H9 (cell line): ENCODE measurements at regions not wholly inside any gene's neighbourhood (a gene's known extent, or its start where the extent isn't known, plus 50 kb on each side); places are given as distances from the start of the nearest gene placed in this dataset.

Experiments used
- DNase-seq: peaks from one replicate; pipeline ENCODE4 v3.0.0-alpha.2; 2017
- H2AFZ ChIP-seq: one replicate; pipeline ENCODE4 v1.6.1; 2013; ENCODE audit warnings: mild to moderate bottlenecking, low read length, control low read depth, moderate library complexity
- H2AK5ac ChIP-seq: 2 replicates; pipeline ENCODE4 v1.6.1; 2013; ENCODE audit warnings: low read length, control low read depth, mixed read lengths; ENCODE audit not compliant: insufficient read length
- H2BK120ac ChIP-seq: one replicate; pipeline ENCODE4 v1.6.1; 2013; ENCODE audit warnings: low read depth, mild to moderate bottlenecking, low read length, control low read depth, inconsistent platforms; ENCODE audit not compliant: poor library complexity, severe bottlenecking
- H2BK12ac ChIP-seq: 2 replicates; pipeline ENCODE4 v1.6.1; 2013; ENCODE audit warnings: low read length, control low read depth, mixed read lengths, low read depth; ENCODE audit not compliant: insufficient read length
- H2BK15ac ChIP-seq: 2 replicates; pipeline ENCODE4 v1.6.1; 2013; ENCODE audit warnings: low read depth, low read length, control low read depth
- H2BK20ac ChIP-seq: one replicate; pipeline ENCODE4 v1.6.1; 2013; ENCODE audit warnings: low read depth, mild to moderate bottlenecking, low read length, control low read depth, inconsistent platforms; ENCODE audit not compliant: poor library complexity, severe bottlenecking
- H2BK5ac ChIP-seq: 2 replicates; pipeline ENCODE4 v1.6.1; 2013; ENCODE audit warnings: low read length, control low read depth, mixed read lengths; ENCODE audit not compliant: insufficient read length
- H3K14ac ChIP-seq: 2 replicates; pipeline ENCODE4 v1.6.1; 2013; ENCODE audit warnings: low read length, control low read depth; ENCODE audit not compliant: insufficient read depth
- H3K18ac ChIP-seq: 2 replicates; pipeline ENCODE4 v1.6.1; 2013; ENCODE audit warnings: low read depth, mild to moderate bottlenecking, mixed read lengths, low read length, control low read depth; ENCODE audit not compliant: insufficient read length
- H3K23ac ChIP-seq: 2 replicates; pipeline ENCODE4 v1.6.1; 2013; ENCODE audit warnings: low read length, control low read depth, mixed read lengths, low read depth; ENCODE audit not compliant: insufficient read length
- H3K23me2 ChIP-seq: 2 replicates; pipeline ENCODE4 v1.6.1; 2013; ENCODE audit warnings: low read depth, mild to moderate bottlenecking, mixed read lengths, low read length, control low read depth; ENCODE audit not compliant: insufficient read length, poor library complexity, severe bottlenecking
- H3K27ac ChIP-seq: 2 replicates; pipeline ENCODE4 v1.5.1; 2013; ENCODE audit warnings: low read length, control low read depth, mixed read lengths, low read depth; ENCODE audit not compliant: insufficient read length
- H3K27me3 ChIP-seq: 2 replicates; pipeline ENCODE4 v1.6.1; 2013; ENCODE audit warnings: low read length, control low read depth, inconsistent platforms; ENCODE audit not compliant: insufficient read depth
- H3K4ac ChIP-seq: 2 replicates; pipeline ENCODE4 v1.6.1; 2013; ENCODE audit warnings: low read depth, mild to moderate bottlenecking, control low read depth, inconsistent platforms, low read length, moderate library complexity
- H3K4me1 ChIP-seq: 2 replicates; pipeline ENCODE4 v1.6.1; 2013; ENCODE audit warnings: low read length, control low read depth, inconsistent platforms; ENCODE audit not compliant: insufficient read depth
- H3K4me2 ChIP-seq: 2 replicates; pipeline ENCODE4 v1.6.1; 2013; ENCODE audit warnings: low read length, control low read depth, mixed read lengths; ENCODE audit not compliant: insufficient read length, insufficient read depth
- H3K56ac ChIP-seq: 2 replicates; pipeline ENCODE4 v1.6.1; 2013; ENCODE audit warnings: low read depth, mild to moderate bottlenecking, mixed read lengths, low read length, control low read depth; ENCODE audit not compliant: insufficient read length
- H3K79me1 ChIP-seq: 2 replicates; pipeline ENCODE4 v1.6.1; 2013; ENCODE audit warnings: low read depth, mild to moderate bottlenecking, moderate library complexity, low read length, control low read depth, inconsistent platforms; ENCODE audit not compliant: insufficient read depth, poor library complexity, severe bottlenecking
- H3K79me2 ChIP-seq: 2 replicates; pipeline ENCODE4 v1.6.1; 2013; ENCODE audit warnings: low read length, control low read depth, inconsistent platforms; ENCODE audit not compliant: insufficient read depth
- H3K9ac ChIP-seq: 2 replicates; pipeline ENCODE4 v1.6.1; 2013; ENCODE audit warnings: low read length, control low read depth, mixed read lengths; ENCODE audit not compliant: insufficient read length; ENCODE audit errors: extremely low read depth
- H3K9me3 ChIP-seq: one replicate; pipeline ENCODE4 v1.6.1; 2013; ENCODE audit warnings: low read depth, low read length, inconsistent platforms; ENCODE audit not compliant: control insufficient read depth
- H3T11ph ChIP-seq: one replicate; pipeline ENCODE4 v1.6.1; 2013; ENCODE audit warnings: mild to moderate bottlenecking, low read length, control low read depth, inconsistent platforms
- H4K20me1 ChIP-seq: one replicate; pipeline ENCODE4 v1.6.1; 2013; ENCODE audit not compliant: control insufficient read depth, insufficient read length, insufficient read depth
- H4K5ac ChIP-seq: 2 replicates; pipeline ENCODE4 v1.6.1; 2013; ENCODE audit warnings: low read depth, mild to moderate bottlenecking, mixed read lengths, low read length, control low read depth; ENCODE audit not compliant: insufficient read length
- H4K8ac ChIP-seq: replicated peaks from 2 replicates; pipeline ENCODE4 v1.6.1; 2013; ENCODE audit warnings: low read length, control low read depth, mixed read lengths, low read depth; ENCODE audit not compliant: insufficient read length
- H4K91ac ChIP-seq: 2 replicates; pipeline ENCODE4 v1.6.1; 2013; ENCODE audit warnings: low read depth, mild to moderate bottlenecking, moderate library complexity, mixed read lengths, low read length, control low read depth; ENCODE audit not compliant: insufficient read length
- H3K27ac Mint-ChIP-seq, 3 experiments: 2 replicates in 2 of 3; 3 replicates in 1 of 3; pipeline ENCODE4 v1.8.0; 2020 to 2021; ENCODE audit warnings: mixed read lengths in 3 of 3, mild to moderate bottlenecking in 1 of 3, moderate library complexity in 1 of 3
- H3K27me3 Mint-ChIP-seq: 2 replicates; pipeline ENCODE4 v1.8.0; 2021; ENCODE audit warnings: low read depth, mild to moderate bottlenecking, moderate library complexity, mixed read lengths
- H3K36me3 Mint-ChIP-seq, 3 experiments: 2 replicates in 2 of 3; 3 replicates in 1 of 3; pipeline ENCODE4 v1.8.0; 2020 to 2021; ENCODE audit warnings: low read depth in 3 of 3, mixed read lengths in 3 of 3; ENCODE audit not compliant: insufficient read depth in 1 of 3
- H3K4me1 Mint-ChIP-seq, 2 experiments: 2 replicates each; pipeline ENCODE4 v1.8.0; 2020; ENCODE audit warnings: mixed read lengths in 2 of 2
- H3K4me3 Mint-ChIP-seq, 2 experiments: 2 replicates in 1 of 2; 3 replicates in 1 of 2; pipeline ENCODE4 v1.8.0; 2020 to 2021; ENCODE audit warnings: mild to moderate bottlenecking in 2 of 2, mixed read lengths in 2 of 2, moderate library complexity in 1 of 2
- H3K9me3 Mint-ChIP-seq, 2 experiments: 2 replicates in 1 of 2; 3 replicates in 1 of 2; pipeline ENCODE4 v1.8.0; 2020; ENCODE audit warnings: mild to moderate bottlenecking in 2 of 2, mixed read lengths in 2 of 2, moderate library complexity in 1 of 2
- CTCF ChIP-seq: fragments of 200-600 bp; sonication (generic); conservative IDR thresholded peaks from 3 replicates; pipeline ENCODE4 v1.8.0; 2021; ENCODE audit warnings: antibody characterized with exemption, mild to moderate bottlenecking
- WGBS: extraction: QIAGEN DNeasy Blood & Tissue Kit; methylation state at CpG from one replicate; pipeline ENCODE4 v1.1.7; 2013; ENCODE audit warnings: missing lambda C conversion rate, low lambda C conversion rate, mixed read lengths; ENCODE audit not compliant: insufficient read length; ENCODE audit errors: extremely low coverage; 5-methylcytosine and 5-hydroxymethylcytosine counted together

- Histone ChIP-seq H3K9me3 (no peaks in the 10 kb centered on the region), H3T11ph (no peak overlapping the region), H3K4me1 (no peaks in the 10 kb centered on the region), H2AFZ (no peak overlapping the region), H2BK20ac (no peak overlapping the region), H3K79me1 (no peaks in the 10 kb centered on the region), H2BK12ac (no peak overlapping the region), H3K4me2 (no peak overlapping the region), H2AK5ac (no peak overlapping the region), H4K8ac (no peak overlapping the region), H4K5ac (no peak overlapping the region), H3K23ac (no peak overlapping the region), H3K27me3 (no peaks in the 10 kb centered on the region), H3K9ac (no peak overlapping the region), H3K27ac (no peak overlapping the region), H3K18ac (no peak overlapping the region), H2BK15ac (no peak overlapping the region), H4K91ac (no peak overlapping the region), H3K14ac (no peak overlapping the region), H3K23me2 (no peaks in the 10 kb centered on the region), H3K56ac (no peak overlapping the region), H4K20me1 (no peaks in the 10 kb centered on the region), H2BK5ac (no peak overlapping the region), H3K79me2 (no peaks in the 10 kb centered on the region), H3K4ac (no peak overlapping the region), H2BK120ac (no peak overlapping the region)
- H3K9me3 Mint-ChIP-seq, result peaks cover 7 to 13% of the 10 kb centered on the region in 2 experiments; a peak in 4 of 5 replicates
- DNase-seq, result no peak
- H3K27ac Mint-ChIP-seq, result peak overlapping the region; percentile 42 to 74 (median 65); a peak in 4 of 7 replicates
- H3K4me1 Mint-ChIP-seq, result peaks cover 19 to 20% of the 10 kb centered on the region in 2 experiments
- no peaks in the 10 kb centered on the region for H3K27me3 Mint-ChIP-seq
- TF ChIP-seq CTCF, result no peak
- WGBS, result no CpG with 5 or more reads among the region's 2 CpGs
- peaks cover 2 to 12% (median 4%) of the 10 kb centered on the region in 3 experiments; a peak in 4 of 7 replicates for H3K36me3 Mint-ChIP-seq
- H3K4me3 Mint-ChIP-seq, result no peak overlapping the region
Observed at GRCh38 chr15:56307180-56307579, 58.0 kb upstream of the TEX9 start.
